ENCODE measurements at regions not wholly inside any gene's neighbourhood (a gene's known extent, or its start where the extent isn't known, plus 50 kb on each side); places are given as distances from the start of the nearest gene placed in this dataset.

DNA sequence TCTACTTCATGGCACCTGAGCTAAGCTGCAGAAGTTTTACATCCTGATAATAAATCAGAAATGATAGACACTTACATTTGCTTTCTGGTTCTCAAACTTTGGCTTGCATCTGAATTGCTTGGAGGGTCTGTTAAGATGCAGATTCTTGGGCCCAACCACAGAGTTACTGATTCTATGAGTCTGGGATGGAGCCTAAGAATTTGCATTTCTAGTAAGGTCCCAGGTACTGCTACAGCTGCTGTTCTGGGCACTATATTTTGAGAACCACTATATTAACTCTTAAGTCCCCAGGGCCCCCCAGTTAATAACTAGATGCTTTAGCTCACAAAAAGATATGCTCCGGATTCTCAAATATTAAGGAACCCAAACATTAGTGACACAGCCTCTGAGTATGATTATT, 69.8 kb upstream of the DAB2 start:
- DNase-seq, result no peak

DNA sequence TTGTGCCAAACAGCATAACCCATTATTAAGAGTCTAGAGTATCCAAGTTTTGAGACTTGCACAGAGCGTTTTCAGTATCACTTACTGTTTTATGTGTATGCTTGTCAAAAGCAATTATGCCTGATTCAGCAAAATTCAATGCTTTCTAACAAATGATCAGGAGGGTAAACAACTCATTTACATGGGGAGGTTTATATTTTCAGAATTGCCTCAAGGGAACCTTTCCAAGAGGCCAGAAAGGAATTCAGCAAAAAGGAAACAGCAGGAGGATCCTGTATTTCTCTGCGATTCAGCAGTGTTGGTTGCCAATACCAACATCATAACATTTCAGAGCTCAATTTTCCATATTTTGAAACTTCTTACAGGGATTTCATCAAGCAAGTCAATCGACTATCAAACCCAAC, 69.3 kb upstream of the DAB2 start:
- DNase-seq, result no peak

DNA sequence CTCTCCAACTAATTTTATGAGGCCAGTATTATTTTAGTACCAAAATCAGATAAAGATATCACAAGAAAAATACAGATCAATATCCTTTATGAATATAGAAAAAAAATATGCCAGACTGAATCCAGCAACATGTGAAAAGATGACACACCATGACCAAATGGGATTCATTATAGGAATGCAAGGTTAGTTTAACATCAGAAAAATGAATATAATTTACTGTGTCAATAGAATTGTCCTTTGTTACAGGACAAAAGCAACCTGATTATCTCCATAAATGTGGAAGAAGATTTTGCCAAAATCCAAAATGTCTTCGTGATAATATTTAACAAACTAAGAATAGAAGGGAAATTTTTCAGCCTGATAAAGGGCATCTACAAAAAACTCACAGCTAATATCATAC, 66.4 kb upstream of the DAB2 start:
- no peak for DNase-seq

DNA sequence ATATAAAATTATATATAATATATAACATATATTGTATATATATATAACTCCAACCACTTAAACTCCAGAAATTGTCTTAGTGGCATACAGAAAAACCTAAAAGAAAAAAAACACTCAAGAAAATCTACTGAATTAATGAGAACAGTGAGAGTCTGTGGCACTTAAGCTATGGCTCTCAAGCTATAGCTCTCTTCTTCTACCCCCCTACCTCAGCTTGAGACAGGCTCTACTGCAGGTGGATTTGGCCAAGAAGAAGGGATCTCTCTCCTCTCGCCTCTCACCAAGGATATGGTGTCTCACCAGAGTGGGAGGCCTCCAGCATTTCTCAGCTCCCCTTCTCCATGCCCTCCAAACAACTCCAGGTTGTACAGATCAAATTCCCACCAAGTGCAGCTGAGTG, 64.5 kb upstream of the DAB2 start:
- DNase-seq, result no peak

DNA sequence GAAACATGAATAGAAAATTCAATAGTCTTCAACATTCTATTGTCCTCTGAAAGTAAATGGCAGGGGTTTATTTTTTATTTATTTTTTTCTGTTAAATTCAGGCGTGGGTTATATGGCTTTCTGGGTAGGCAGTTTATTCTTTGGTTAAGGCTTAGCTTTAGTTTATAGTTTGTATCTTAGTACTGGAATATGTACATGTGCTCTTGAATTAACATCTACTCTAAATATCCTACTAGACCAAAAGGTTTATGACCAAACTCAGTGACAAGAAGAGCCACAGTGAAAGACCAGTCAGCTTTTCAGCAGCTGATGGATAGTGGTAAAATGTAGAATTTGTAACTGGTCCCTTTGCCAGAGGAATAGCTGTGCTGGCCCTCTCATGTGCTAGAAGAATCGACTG, 62.0 kb upstream of the DAB2 start:
- DNase-seq, result no peak

DNA sequence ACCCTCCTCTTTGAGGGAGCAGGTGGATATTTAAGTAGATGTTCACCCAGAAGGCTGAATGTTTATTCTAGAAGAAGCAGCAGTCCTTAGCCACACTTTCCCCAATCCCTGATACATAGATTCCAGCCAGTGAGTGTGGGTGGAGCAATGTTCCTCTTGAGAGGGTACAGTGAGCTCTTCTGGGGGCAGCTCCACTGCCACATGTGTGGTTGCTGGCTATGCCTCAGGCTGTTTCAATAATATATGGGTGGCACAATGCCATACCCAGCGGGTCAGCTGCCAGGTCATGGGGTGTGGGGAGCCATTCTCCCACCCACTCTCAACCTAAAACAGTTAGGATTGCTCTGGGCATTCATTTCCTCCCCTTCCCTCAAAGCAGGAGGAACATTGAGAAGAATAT, 61.6 kb upstream of the DAB2 start:
- DNase-seq, result no peak

DNA sequence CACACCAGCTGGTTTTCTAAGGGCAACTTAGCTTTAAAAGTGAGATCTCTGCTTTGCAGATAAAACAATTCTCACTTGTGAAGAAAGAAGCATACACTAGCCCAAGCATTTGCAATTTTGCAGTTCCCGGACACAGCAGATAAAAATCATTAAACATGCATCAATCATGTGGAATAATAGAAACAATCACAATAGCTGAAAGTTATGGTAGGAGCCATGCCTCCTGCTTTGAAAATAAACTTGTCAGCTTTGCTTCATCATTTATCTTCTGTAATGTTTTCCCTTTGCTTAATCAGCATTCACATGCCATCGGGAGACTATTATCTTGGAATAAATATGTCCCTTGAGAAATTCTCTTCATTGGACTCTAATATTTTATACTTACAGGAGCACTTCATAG, 60.3 kb upstream of the DAB2 start:
- no peak for DNase-seq

DNA sequence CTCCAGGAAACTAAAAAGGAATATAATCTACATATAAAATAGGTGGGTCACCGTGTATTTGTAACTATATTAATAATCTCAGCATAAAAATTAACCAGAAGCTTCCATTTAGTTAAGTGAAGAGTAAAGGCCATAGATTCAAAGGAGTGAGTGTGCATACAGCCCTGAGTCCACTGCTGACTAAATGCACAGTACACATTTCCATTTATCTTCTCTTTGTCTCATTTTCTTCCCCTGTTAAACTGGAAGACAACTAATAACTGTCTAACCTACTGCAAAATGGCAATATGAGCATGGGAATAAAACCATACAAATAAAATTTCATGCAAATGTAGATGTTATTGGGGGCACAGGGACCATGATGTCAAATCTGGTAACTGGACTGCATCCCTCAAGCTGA, 59.9 kb upstream of the DAB2 start:
- no peak for DNase-seq

DNA sequence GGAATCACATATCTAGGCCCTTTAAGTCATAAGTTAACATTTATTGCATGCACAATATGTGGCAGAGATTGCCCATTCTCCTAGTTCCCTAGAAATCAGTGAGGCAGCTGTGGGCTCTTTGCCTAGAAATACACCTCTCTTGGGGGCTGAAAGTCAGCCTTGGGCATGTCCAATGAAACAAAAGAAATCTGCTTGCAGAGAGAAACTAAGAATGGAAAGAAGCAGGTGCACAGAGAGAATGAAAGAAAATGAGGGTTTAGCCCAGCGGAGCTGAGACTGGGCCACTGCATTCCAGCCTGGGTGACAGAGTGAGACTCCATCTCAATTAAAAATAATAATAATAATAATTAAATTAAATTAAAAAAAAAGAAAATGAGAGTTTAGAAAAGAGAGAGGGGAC, 57.3 kb upstream of the DAB2 start:
- no peak for DNase-seq

DNA sequence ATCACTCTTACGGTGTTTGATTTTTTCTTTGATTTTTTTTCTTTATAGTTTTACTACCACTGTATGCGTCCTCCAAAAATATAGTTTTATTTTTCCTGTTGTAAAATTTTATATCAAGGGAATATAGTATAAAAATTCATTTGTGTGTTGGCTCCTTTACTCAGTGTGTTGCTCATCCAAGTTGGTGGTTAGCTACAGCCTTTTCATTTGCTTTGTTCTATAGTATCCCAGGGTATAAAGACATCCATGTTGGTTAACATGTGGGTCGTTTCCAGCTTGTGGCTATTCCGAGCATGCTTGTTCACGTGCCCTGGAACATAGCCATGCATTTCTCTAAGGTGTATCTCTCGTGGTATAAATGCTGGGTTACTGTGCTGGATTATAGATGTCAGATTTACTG, 54.8 kb upstream of the DAB2 start:
- no peak for DNase-seq

DNA sequence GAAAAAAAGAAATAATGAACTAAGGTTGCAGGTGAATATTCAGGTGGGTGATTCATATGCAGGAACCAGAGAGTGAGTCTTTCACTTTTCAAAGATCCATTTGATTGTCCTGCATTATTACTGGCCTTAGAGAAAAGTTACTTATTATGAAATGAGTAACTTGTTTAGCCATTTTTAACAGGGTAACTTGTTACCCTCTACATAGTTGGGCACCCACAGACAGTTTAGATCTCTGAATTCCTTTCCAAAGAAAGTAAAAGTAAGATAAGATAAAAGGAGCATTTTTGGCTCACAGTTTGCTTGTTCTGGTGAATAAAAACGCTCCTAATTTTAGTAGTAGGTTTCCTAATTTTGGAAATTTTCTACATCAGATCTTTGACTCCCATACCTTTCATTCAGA, 54.1 kb upstream of the DAB2 start:
- DNase-seq, result no peak

DNA sequence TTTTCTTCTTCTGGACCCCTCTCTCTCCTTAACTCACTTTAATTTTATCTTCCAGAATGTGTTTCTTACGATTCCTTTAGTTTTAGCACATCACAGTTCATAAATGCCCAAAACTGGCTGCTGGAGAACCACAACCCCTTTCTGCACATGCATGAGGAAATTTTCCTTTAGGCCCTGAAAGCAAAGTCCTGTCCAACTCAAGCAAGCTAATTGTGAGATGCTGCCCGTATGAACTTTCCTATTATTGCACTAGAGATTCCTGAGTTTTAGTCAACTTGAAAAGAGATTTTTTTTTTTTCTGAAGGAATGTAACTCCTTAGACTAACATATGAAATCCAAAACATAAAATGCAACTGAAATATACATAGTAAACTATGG, 52.1 kb upstream of the DAB2 start:
- DNase-seq, result no peak

DNA sequence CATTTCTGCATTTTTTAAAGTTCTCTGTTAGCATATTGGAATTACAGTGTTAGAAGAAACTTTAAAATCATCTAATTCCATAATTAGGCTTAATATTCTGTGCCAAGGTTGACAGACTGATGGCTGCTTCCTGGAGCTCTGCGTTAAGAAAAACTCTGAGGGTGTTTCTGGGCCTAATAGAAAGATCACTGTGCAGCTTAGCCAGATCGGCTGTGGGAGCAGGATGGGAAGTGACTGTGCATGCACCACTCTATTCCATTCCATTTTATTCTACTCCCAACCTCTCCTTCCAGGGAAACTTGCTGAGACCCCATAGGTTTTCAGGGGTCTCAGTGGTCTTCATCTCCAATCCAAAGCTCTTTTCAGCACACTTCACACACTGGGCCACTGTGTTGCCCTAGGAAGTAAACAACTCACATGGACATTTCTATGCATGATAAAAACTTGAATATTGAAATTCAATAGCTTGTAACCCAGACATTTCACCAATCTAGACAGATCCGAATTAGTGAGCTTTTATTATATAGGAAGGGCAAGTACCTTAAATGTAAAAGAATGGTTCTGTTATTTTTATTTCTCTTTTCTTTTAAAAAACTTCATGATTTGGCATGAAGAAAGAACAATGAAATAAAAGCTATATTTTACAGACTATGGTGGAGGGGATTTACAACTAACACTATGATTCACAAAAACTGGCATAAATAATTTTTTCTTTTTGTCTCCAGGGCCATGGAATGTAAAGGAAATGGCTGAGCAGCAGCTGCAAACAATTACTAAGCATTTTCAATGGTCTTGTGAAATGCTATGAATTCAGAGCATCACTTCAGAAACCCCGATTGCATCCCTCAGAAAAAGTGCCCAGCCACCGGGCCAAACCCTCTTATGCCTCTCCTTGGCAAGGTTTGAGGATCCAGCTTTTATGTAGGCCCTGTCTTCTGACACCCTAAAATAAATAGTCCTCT, 51.4 kb upstream of the DAB2 start:
- DNase-seq, result no peak

DNA sequence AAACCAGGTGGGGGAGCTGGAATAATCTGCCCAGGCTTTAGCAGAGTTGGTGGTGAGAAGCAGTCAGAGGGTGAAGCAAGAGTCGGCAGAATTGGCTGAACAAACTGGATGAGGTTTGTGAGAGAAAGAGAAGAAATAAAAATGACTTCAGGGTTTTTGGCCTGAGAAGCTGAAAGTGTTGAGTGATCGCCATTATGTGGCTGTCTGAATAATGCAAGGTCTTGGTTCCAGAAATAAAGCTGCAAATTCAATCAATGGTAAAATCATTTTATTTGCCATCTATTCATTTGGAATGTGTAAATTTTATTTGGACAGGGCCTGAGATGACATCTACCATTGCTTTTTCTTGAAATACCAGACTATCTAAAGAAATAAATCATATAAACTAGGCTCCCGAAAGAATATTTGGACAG, 50.4 kb upstream of the DAB2 start:
- DNase-seq, result no peak

Data from CD4-positive, alpha-beta T cell treated with Interleukin-1 beta for 1 hour (primary cell).